A673 (cell line): ENCODE measurements at regions not wholly inside any gene's neighbourhood (a gene's known extent, or its start where the extent isn't known, plus 50 kb on each side); places are given as distances from the start of the nearest gene placed in this dataset.

Experiments
- BruUV-seq: library from RNA; stranded (reverse); fragments of 400-500 nt; replicated peaks from 2 replicates; lab custom pipeline; 2021; lab: Mats Ljungman, UMichigan
- CTCF ChIA-PET: fragments of 300-600 bp; sonication (Branson Sonifier 250); formaldehyde crosslinking; loops from one replicate; lab custom pipeline; 2022; ENCODE audit warnings: antibody characterized with exemption; lab: Charles Lee
- POLR2A ChIA-PET: fragments of 300-600 bp; sonication (Branson Sonifier 250); formaldehyde crosslinking; loops from one replicate; lab custom pipeline; 2022; ENCODE audit warnings: antibody characterized with exemption; ENCODE audit not compliant: low non-redundant PET; lab: Charles Lee
- DNase-seq: peaks from one replicate; pipeline ENCODE4 v3.0.0-alpha.2; 2015; ENCODE audit warnings: low spot score
- H3K27ac ChIP-seq: fragments of 200-600 bp; sonication (generic); 2 replicates; pipeline ENCODE4 v1.5.1; 2016; ENCODE audit warnings: mixed run types, low read depth, mild to moderate bottlenecking, mixed read lengths, antibody characterized with exemption, low read length; ENCODE audit not compliant: poor library complexity, severe bottlenecking
- H3K27me3 ChIP-seq: fragments of 200-600 bp; sonication (generic); replicated peaks from 2 replicates; pipeline ENCODE4 v1.6.1; 2017; ENCODE audit warnings: mixed run types, low read depth, mild to moderate bottlenecking, mixed read lengths, antibody characterized with exemption, low read length; ENCODE audit not compliant: insufficient read depth, poor library complexity
- H3K36me3 ChIP-seq: fragments of 200-600 bp; sonication (generic); 2 replicates; pipeline ENCODE4 v1.6.1; 2016; ENCODE audit warnings: mixed run types, mild to moderate bottlenecking, mixed read lengths, antibody characterized with exemption, low read length; ENCODE audit not compliant: insufficient read depth, poor library complexity, severe bottlenecking
- H3K4me1 ChIP-seq: fragments of 200-600 bp; sonication (generic); 2 replicates; pipeline ENCODE4 v1.6.1; 2017; ENCODE audit warnings: mixed run types, mild to moderate bottlenecking, mixed read lengths, antibody characterized with exemption, low read length; ENCODE audit not compliant: insufficient read depth, poor library complexity, severe bottlenecking
- H3K4me3 ChIP-seq: fragments of 200-600 bp; sonication (generic); 2 replicates; pipeline ENCODE4 v1.5.1; 2016; ENCODE audit warnings: low read depth, mixed run types, mild to moderate bottlenecking, mixed read lengths, low read length; ENCODE audit not compliant: poor library complexity, severe bottlenecking
- H3K9me3 ChIP-seq: fragments of 200-600 bp; sonication (generic); 2 replicates; pipeline ENCODE4 v1.6.1; 2016; ENCODE audit warnings: mixed run types, low read depth, mild to moderate bottlenecking, mixed read lengths, antibody characterized with exemption, low read length; ENCODE audit not compliant: poor library complexity, severe bottlenecking
- CTCF ChIP-seq: fragments of 300-800, 200-600 bp; sonication (generic); conservative IDR thresholded peaks from 2 replicates; pipeline ENCODE4 v1.5.1; 2017; ENCODE audit warnings: low read depth, mild to moderate bottlenecking, antibody characterized with exemption, low read length, moderate library complexity, mixed read lengths
- EZH2 ChIP-seq: fragments of 200-600 bp; sonication (generic); IDR thresholded peaks from 2 replicates; pipeline ENCODE4 v1.6.1; 2017; ENCODE audit warnings: borderline replicate concordance, low read depth, mild to moderate bottlenecking, mixed read lengths, antibody characterized with exemption, low read length; ENCODE audit not compliant: poor library complexity, severe bottlenecking
- intact Hi-C: fragments of 100-400 bp; cut with micrococcal nuclease; formaldehyde crosslinking; loops from one replicate; pipeline ENCODE4 v1.10.0; 2022; ENCODE audit not compliant: unreplicated experiment

- Histone ChIP-seq H3K9me3 (no peaks in the 10 kb centered on the region), H3K27ac (no peak overlapping the region), H3K4me3 (no peak overlapping the region), H3K27me3 (no peaks in the 10 kb centered on the region), H3K36me3 (no peaks in the 10 kb centered on the region), H3K4me1 (peaks cover 8% of the 10 kb centered on the region)
- TF ChIP-seq EZH2 (no peak), CTCF (no peak)
- BruUV-seq: no TSS peak
- ChIA-PET CTCF (no interaction called here), POLR2A (no interaction called here)
- intact Hi-C loops: no loop called here
- no peak for DNase-seq
These were observed 645.7 kb downstream of the BRD1 start for GRCh38 chr22:49181942-49182341.

- no peak for DNase-seq
- TF ChIP-seq CTCF: no peak
- TF ChIP-seq EZH2: no peak
- intact Hi-C loops: no loop called here
- Histone ChIP-seq H3K4me1 (peaks cover 8% of the 10 kb centered on the region), H3K4me3 (no peak overlapping the region), H3K27ac (no peak overlapping the region), H3K9me3 (no peaks in the 10 kb centered on the region), H3K27me3 (no peaks in the 10 kb centered on the region), H3K36me3 (no peaks in the 10 kb centered on the region)
- no TSS peak for BruUV-seq
- ChIA-PET CTCF (no interaction called here), POLR2A (no interaction called here)
These were observed 646.2 kb downstream of the BRD1 start for GRCh38 chr22:49181431-49181830.

- Histone ChIP-seq H3K36me3 (no peaks in the 10 kb centered on the region), H3K4me3 (no peak overlapping the region), H3K4me1 (peaks cover 8% of the 10 kb centered on the region), H3K9me3 (no peaks in the 10 kb centered on the region), H3K27me3 (no peaks in the 10 kb centered on the region), H3K27ac (no peak overlapping the region)
- ChIA-PET CTCF (no interaction called here), POLR2A (no interaction called here)
- DNase-seq: no peak
- no peak for TF ChIP-seq EZH2
- TF ChIP-seq CTCF: no peak
- no TSS peak for BruUV-seq
- intact Hi-C loops: no loop called here
These were observed 647.0 kb downstream of the BRD1 start for GRCh38 chr22:49180683-49181024.
